ENCODE measurements at regions not wholly inside any gene's neighbourhood (a gene's known extent, or its start where the extent isn't known, plus 50 kb on each side); places are given as distances from the start of the nearest gene placed in this dataset.

GRCh38 chr5:92552206-92553160, 1028.5 kb downstream of the NR2F1-AS1 start:
- TF ChIP-seq POLR2AphosphoS5 (IDR thresholded peaks at IDR 0.05; ENCODE audit: low read depth) (no peak), EZH2phosphoT487 (IDR thresholded peaks at IDR 0.05; ENCODE audit: unreplicated experiment) (no peak), CTCF (conservative IDR thresholded peaks at IDR 0.05; ENCODE audit: low read depth in 2 of 2) (no peak), REST (IDR thresholded peaks at IDR 0.05; ENCODE audit: unreplicated experiment) (no peak), JUNB (IDR thresholded peaks at IDR 0.05; ENCODE audit: unreplicated experiment) (no peak), ZNF331 (CRISPR knock-in tag; IDR thresholded peaks at IDR 0.05; ENCODE audit: low read depth) (no peak), EZH2 (IDR thresholded peaks at IDR 0.05; ENCODE audit: low read depth, unreplicated experiment) (no peak), CREB1 (CRISPR knock-in tag; IDR thresholded peaks at IDR 0.05; ENCODE audit: low read depth) (no peak), ZNF462 (CRISPR knock-in tag; IDR thresholded peaks at IDR 0.05) (no peak), ZNF114 (CRISPR knock-in tag; IDR thresholded peaks at IDR 0.05) (no peak)

Data from GM23338 (cell line).